AG08395 (cell line): ENCODE measurements at regions not wholly inside any gene's neighbourhood (a gene's known extent, or its start where the extent isn't known, plus 50 kb on each side); places are given as distances from the start of the nearest gene placed in this dataset.

Source experiments
- DNase-seq: peaks from one replicate; pipeline ENCODE4 v3.0.0; 2012; ENCODE audit warnings: mixed read lengths, low spot score

DNA sequence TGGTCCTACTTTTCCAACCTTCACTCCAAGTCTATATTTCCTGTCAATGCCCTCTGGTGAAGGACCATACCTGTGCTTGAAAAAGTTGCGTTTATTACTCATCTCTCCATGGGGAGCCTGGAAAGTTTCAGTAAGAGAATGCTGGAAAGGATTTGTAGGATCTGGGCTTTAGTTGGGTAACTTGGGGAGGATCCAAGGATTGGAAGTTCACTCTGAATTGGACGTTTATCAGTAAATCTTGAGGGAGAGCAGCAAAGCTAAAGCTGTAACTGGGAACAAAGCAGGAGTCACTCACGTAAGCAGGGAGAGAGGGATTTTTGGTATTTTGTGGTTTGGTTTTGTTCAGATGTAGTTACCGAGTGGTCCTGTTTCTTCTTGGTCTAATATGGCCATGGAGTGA is 51.4 kb upstream of the NPVF start:
- DNase-seq, result no peak

DNA sequence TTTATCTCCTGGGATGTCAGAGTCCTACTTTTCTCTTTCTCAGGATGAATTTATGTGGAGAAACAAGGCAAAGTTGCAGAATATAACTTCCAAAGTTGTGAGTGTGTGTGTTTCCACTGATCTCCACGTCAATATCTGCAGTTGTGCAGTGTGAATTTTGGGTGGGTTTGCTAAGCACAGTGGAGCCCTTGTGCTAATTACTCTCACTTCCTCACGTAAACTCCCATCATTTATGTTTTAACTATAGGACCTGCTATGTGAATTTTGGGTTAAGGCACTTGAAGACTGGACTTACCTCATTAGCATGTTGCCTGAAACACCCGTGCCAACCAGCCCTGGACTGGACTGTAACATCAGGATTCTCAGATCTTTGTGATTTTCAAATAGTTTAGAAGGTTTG is 51.9 kb upstream of the NPVF start:
- no peak for DNase-seq

DNA sequence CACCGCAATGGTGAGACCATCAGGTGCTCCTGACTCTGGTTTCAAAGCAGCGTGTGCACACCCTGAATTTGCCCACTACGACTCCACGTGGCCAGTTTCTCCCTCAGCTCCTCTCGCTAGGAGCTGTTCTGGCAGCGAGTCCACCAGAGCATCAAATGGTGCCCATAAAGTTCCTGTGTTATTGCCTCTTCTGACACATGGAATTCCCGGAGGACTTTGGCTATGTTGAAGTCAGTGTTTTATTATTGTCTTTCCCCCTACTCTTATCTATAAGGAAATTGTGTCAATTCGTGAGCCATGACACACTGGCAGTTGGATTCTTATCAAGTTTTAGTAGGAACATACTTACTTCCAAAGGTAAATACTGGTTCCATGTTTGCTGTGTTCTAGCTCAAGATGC is 53.9 kb upstream of the NPVF start:
- DNase-seq, result no peak

DNA sequence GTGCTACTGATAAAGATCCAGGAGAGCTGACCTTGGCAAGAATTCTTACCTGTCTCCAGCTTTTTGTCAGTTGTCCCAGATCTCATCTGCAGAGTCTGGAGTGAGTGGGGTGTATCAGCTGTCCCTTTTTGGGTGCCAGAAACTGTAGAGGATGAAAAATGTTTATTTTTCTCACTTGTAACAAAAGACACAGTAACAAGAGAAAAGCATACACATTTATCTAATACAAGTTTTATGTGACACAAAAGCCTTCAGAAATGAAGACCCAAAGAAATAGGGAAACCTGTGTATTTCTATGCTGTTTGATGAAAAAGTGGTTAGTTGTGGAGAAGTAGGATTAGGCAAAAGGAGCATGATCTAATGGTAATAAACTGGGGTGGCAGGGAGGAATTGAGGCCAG is 58.5 kb upstream of the NPVF start:
- DNase-seq, result no peak

DNA sequence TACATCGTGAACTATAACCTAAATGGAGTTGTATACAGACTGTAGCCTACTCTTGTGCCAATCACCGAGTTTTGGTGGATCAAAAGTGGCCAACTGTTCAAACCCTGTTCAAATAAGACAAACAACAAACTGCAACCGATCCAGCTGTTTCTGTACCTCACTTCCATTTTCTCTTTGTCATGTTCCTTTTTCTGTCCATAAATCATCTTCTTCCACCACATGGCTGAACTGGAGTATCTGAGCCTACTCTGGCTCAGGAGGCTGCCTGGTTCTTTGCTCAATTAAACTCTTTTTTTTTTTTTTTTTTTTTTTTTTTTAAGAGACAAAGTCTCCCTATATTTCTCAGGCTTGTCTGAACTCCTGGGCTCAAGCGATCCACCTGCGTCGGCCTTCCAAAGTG is 59.0 kb upstream of the NPVF start:
- DNase-seq, result no peak

DNA sequence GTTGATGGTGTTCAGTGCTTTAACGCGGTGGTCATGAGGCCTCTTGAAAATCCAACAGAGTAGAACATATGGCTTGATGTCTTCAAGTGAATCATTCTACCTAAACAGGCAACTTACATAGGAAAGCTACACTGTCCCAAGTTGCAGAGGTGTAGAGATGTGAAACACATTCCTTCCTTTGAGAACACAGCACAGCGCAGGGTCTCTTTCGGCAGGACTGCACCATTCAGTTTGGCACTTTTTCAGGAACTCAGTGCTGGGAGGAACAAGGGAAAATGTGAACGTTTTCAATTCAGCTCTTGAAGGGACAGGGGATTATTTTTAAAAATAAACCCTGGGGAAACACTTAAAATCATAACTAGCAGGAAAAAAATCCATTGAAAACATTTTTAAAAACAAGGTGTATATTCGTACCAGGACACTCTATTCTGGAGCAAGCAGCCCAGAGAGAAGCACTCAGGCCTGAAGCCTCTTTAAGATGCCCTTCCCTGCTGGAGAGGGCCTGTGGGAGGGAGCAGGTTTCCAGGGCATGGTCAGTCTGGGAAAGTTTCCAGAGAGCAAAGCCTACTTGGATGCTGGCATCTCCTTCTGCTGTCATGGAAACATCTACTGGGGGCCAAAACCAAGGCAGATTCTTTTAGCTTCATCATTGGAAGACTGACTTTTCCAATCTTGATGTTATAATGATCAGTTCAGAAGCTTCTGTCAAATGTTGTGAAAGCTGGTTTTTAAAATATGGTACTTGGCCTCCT is 60.4 kb upstream of the NPVF start:
- no peak for DNase-seq

DNA sequence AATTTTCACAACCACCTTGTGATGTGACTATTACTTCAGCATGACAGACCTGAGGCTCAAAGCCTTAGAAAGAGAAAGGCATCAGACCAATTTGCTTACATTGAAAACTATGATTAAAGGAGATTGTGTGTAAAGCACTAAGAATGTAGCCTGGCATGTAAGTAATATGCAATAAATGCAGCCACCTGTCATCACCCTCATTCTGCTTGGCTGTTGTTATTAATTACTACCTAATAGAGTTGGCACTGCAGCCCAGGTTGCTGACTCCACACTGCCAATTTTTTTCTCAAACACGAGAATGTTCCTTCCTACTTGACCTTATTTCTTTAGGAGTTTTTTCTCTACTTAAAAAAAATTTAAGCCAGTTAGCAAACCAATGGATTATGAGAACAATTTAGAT is 61.2 kb upstream of the NPVF start:
- no peak for DNase-seq

DNA sequence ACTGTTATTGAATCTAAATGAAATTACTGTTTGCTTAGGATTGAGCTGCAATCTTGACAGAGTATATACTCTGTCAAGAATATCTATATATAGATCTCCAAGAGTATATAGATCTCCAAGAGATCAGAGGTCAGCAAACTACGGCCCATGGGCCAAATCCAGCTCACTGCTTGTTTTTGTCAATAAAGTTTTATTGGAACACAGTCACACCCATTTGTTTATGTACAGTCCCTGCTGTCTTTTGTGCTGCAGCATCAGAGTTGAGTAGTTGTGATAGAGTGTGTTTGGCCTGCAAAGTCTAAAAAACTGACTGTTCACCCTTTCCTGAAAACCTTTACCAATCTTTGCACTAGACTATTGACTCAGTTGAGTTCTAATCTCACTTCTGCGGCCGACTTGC is 66.3 kb upstream of the NPVF start:
- DNase-seq, result no peak

DNA sequence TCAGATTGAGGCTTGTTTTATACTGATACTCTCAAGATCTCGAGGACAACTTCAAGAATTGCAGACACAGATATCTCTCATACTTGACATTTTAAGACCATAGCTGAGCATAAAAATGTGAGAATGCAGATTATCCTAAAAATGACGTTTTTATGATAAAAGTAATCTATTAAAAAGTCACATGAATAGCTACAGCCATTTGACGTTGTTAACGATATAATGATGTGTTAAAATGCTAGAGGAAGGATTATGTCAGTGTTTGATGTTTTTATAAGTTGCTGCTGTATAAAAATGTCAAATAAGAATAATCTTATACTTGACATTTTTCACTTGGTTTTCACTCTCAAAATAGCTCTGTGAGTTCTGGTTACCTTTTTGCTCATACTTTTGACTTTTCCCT is 67.1 kb upstream of the NPVF start:
- no peak for DNase-seq

DNA sequence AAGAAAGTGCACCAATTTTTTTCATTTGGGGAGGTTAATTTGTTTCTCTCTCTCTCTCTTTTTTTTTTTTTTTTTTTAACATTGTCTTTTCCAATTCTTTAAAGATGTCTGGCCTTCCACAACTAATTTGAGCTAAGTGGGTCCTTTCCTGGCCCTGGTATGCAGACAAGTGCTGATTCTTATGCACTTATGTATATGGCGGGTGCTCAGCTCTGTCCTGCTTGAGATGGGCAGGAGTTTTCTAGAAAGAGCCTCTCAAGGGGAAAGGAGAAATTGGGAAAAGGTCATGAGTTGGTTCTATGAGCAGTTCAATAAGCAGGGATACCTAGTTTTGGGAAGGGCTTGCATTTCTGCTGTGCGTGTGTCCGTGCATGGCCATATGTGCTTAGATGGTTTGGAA is 67.8 kb upstream of the NPVF start:
- DNase-seq, result no peak

DNA sequence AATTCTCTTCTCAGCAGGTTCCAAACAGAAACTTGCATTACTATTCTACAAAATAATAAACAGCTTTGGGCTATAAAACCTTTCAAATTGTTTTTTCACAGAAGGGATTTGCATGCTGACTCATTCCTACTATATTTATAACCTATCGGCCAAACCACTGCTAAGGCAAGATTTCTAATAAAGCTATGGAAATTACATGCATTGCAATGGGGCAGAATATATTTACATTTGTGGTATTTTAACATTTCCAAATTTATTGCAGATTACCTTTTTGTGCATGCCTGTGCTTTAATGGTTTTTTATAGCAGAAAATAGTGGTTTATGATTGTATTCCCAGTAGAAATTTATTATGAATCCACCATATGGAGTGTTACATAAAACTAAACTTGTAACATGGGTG is 69.0 kb upstream of the NPVF start:
- no peak for DNase-seq

DNA sequence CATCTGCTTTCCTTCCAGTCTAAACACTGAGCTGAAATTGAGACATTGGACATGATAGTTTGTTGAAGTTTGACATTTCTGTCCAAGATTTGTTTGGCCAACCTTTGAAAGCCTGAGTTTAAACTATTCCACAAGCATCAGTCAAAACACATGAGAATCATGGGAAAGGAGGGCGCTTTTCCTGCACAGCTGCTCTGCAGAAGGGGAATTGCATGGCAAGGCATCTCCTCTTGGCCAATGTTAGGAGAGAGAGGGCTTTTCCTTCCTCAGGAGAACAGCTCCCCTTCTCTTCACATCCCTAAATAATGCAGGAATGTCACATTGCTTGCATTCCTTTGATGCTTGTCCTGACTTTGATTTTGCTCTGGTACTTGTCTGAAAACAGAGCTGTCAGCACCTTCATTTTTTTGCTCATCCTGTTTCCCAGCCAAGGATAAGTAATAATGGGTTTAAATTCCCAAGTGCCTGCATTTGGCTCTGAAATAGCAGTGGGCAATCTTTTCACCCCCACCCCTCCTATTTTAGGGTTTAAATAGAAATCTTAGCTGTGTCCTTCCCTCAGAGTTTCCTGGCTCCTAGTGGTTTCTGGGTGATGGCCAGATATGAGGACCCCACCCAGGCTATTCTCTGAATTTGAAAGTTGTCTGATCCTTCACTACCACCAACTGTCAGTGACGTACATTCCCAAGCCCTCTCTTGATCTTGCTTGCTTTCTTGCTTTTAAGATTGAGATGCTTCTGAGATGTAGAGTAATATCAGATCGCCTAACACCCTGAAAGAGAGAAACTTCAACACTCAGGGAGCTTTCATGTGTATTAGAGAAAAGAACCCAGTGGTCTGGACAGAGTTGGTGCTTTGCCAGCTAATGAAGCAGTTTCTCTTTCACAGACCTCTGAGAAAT is 75.2 kb upstream of the NPVF start:
- no peak for DNase-seq

DNA sequence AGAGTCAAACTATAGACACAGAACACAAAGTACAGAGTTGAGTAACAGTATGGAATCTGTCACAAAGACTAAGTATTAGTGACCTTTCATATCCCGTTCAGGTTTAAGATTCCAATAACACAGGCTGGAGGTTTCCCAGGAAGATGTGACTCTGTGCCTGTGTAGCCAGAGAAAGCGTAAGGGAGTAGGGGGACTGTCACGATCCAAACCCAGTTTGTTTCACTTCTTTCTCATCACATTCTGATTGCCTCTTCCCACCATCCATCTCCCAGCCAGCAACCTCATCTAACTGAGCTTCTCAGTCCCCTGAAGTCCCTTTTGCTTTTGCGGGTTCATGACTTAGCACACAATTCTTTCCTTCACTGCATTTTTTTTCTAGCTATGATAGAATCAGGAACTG is 76.4 kb upstream of the NPVF start:
- DNase-seq, result no peak

DNA sequence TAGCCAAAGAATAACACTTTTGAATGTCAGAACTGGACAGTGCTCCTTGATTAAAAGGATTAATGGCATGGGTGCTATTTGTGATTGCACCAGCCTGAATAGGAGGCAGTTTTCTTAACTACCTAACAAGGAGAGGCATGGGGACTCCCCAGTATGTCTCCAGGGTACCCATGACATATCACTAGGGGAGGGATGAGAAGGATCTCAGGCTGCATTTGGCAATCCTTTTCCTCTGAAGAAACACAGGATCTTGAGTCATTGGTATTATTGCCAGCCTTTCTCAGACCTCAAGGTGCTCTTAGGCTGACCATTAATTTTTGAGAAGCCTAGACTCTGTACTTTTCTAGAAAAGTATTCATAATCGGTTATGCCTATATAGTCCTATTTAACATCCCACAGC is 77.5 kb upstream of the NPVF start:
- DNase-seq, result no peak

DNA sequence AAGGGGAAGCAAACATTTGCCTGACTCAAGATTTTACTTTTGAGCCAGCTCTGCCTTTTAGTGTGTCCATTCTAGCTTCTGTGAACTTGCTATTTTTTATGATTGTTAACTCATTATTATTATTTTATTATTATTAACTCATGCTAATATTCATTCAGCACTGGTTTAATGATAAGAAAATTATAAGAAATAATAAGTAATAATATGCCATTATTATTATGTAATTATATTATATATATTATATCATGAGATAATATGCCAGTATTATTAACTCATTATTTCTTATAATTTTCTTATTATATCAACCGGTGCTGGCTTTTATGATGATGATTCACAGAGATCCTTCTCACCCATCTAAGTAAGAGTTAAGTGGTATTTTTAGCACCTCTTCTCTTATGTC is 79.3 kb upstream of the NPVF start:
- no peak for DNase-seq

DNA sequence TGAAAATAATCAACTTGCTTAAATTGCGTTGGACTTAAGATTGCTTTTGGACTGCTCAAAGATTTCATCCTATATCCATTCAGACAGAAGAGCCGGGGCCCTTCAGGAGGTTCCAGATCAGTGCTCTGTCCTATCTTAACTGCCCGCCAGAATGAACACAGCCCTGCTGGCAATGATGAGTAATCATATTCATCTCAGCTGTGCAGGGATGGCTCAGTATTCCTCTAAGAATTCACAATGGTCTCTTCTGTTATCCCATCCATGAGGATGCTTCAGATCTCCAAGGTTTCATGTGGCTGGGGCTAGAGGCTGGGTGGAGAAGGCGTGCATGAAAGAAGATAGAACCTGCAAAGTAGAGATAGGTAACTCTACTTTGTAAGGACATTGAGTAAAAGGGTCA is 80.0 kb upstream of the NPVF start:
- no peak for DNase-seq

DNA sequence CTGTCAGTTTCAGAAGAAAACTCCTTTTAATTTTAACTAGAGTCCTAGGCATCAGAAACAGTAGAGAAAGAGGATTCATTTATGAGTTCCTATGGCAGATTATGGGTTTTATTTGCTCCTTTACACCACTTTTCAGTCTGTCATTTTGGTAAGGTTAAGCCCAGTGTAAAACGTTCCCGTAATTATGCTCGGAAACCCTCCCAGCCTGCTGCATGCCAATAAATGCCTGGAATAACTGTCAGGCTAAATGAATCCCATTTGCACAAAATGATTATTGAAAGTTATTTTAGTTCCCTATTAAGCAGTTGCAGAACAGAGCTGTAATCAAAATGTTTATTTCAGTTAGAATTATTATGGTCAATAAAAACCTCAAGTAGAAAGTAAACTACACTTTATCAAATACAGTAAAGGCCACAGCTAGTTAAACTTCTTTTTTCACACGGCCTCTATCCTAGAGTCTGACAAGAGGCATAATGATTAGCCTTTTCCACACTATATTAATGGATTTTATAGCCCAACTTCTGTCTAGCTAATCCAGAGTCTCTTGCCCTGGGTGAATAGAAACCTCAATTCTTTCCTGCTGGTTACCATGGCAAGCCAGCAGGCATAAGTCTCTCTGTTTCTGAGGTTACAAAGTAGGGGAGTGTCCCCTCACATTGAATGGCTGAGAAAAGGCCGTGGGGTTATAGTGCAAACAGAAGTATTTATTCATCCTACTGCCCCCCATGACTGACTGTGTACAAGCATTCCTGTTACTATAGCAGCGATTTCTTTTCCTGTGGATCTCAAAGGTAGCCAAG is 80.8 kb upstream of the NPVF start:
- no peak for DNase-seq

DNA sequence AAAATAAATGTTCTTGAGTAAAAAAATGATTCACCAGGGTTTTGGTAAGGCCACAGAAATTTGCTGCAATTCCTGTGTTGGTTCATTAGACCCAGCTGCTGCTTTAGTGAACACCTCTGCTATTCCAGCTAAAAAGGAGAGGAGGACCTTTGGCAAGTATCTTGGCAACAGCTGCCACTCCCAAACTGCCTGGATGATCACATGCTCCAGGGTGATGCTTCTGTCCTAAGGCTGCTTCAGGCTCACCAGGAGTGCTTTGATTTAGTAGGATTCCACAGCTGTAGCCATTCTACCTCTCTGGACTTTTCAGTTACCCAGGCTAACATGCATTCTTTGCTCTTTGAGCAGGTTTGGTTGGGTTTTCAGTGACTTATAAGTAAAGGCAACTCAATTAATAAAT is 82.6 kb upstream of the NPVF start:
- no peak for DNase-seq

DNA sequence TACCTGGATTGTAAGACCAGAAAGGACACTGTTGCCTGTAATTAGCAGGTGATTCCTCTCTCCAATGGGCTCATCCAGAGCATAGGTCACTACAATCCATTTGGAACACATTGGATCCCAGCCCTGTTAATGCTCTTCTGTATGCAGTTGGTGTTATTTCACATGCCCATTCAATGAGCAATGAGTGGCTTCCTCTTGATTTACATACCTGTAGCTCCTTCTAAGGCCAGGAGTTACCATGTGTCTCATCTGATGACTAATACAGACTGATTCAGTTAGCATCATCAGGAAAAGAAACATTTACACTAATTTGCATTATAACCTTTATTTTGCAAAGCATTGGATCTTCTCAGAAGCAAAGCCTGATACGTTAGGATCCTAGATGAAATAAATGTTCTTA is 83.1 kb upstream of the NPVF start:
- no peak for DNase-seq

DNA sequence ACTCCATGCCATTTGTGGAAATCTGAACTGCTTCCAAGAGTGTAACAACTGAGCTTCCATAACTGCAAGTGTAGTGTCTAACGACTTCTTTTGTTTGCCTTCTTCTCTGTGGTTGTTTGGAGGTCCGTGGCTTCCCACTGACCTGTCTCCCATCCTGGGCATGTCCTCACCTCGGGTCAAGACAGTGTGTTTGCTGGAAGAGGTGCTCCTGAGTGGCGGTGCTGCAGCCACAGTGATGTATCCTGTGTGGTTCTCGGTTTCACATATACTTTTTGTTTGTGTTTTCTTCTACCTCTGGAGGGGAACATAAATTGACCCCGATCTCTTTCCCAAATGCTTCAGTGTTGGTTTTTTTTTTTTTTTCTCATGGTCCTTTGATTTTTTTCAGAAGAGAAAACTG is 84.7 kb upstream of the NPVF start:
- no peak for DNase-seq

DNA sequence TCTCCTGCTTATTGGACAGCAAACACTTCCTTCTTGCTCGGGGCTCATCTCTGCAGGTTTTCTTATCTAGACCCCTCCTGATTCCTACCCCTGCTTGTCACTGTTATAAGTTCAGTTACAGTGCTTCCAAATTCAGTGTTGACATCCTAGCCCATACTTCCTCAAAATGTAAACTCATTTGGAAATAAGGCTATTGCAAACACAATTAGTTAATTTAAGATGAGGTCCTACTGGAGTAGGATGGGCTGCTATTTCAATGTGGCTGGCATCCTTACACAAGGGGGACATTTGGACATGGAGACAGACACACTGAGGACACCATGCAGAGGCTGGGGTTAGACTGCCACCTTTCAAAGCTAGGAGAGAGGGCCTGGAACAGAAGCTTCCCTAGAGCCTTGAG is 85.2 kb upstream of the NPVF start:
- no peak for DNase-seq

DNA sequence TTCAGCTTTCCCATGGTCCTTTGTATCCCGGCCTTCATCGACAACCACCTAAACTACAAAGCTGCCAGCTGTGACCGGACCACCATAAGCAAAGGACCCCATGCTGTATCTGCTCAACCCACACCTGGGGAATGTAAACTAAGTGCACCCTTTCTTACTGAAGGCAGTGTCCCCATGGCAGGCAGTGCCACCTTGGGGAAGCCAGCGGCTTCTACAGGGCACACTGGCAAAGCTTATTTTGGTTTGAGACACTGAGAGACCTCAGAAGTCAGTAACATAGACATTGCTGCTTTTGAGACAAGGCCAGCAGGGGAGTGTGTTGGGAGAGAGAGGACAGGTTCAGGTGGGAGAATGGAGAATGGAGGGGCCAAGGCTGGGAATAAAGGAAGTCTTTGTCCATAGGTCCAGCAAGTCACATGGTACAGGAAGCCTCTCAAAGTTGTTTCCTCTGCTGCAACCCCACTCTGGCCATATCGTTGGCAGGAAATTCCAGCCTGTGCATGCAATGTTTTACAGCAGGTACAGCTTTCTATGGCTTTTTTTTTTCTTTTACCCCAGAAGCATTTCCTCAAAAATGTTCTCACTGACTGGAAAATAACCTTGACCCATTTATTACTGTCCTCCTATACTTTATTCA is 85.9 kb upstream of the NPVF start:
- no peak for DNase-seq
